Breast epithelium (tissue), 3 donors: ENCODE measurements at regions not wholly inside any gene's neighbourhood (a gene's known extent, or its start where the extent isn't known, plus 50 kb on each side); places are given as distances from the start of the nearest gene placed in this dataset.

Experiments used
- CTCF ChIP-seq, 3 donors: fragments of 450-650 bp; IDR thresholded peaks; one replicate each; pipeline ENCODE4 v1.5.1; 2016 to 2017; ENCODE audit warnings: antibody characterized with exemption in 3 of 3, mild to moderate bottlenecking in 3 of 3, moderate library complexity in 3 of 3
- POLR2A ChIP-seq: fragments of 450-650 bp; IDR thresholded peaks from one replicate; pipeline ENCODE4 v1.6.1; 2016; ENCODE audit warnings: antibody characterized with exemption, mild to moderate bottlenecking, moderate library complexity

GRCh38 chr2:150097402-150097801 is 390.1 kb downstream of the RND3 start:
- no peak for TF ChIP-seq CTCF (IDR thresholded peaks at IDR 0.05)
- no peak for TF ChIP-seq POLR2A
